Panc1 (cell line): ENCODE measurements at regions not wholly inside any gene's neighbourhood (a gene's known extent, or its start where the extent isn't known, plus 50 kb on each side); places are given as distances from the start of the nearest gene placed in this dataset.

Experiments
- ATAC-seq: fragments of 200-7000 bp; cut with Tn5 transposase; 2 replicates; pipeline ENCODE4 v1.9.1; 2020; ENCODE audit warnings: mild to moderate bottlenecking, moderate library complexity
- BruUV-seq: library from RNA; stranded (reverse); fragments of 400-500 nt; replicated peaks from 2 replicates; lab custom pipeline; 2021; lab: Mats Ljungman, UMichigan
- CTCF ChIA-PET: fragments of 300-600 bp; sonication (Branson Sonifier 250); formaldehyde crosslinking; loops from one replicate; lab custom pipeline; 2022; ENCODE audit warnings: antibody characterized with exemption; lab: Charles Lee
- POLR2A ChIA-PET: fragments of 300-600 bp; sonication (Branson Sonifier 250); formaldehyde crosslinking; loops from one replicate; lab custom pipeline; 2022; ENCODE audit warnings: antibody characterized with exemption; lab: Charles Lee
- DNase-seq: peaks from one replicate; pipeline ENCODE4 v3.0.0-alpha.2; 2010; ENCODE audit warnings: low read depth, low spot score
- H3K27ac ChIP-seq: 2 replicates; pipeline ENCODE4 v1.5.1; 2011; ENCODE audit warnings: mild to moderate bottlenecking, low read length, inconsistent platforms
- H3K27me3 ChIP-seq: fragments of 200-500 bp; sonication (Bioruptor generic); 2 replicates; pipeline ENCODE4 v1.6.0; 2014; ENCODE audit warnings: low read length, inconsistent platforms; ENCODE audit not compliant: control insufficient read depth, insufficient read depth
- H3K36me3 ChIP-seq: fragments of 200-500 bp; sonication (Bioruptor generic); 2 replicates; pipeline ENCODE4 v1.5.1; 2014; ENCODE audit warnings: inconsistent platforms, mild to moderate bottlenecking, low read length, moderate library complexity; ENCODE audit not compliant: control insufficient read depth, insufficient read depth
- H3K4me1 ChIP-seq: 2 replicates; pipeline ENCODE4 v1.5.1; 2011; ENCODE audit warnings: inconsistent platforms, mild to moderate bottlenecking, low read length, moderate library complexity; ENCODE audit not compliant: control insufficient read depth, insufficient read depth
- H3K4me3 ChIP-seq, 2 experiments: 2 replicates each; pipeline ENCODE4 v1.5.1; 2011 to 2012; ENCODE audit warnings: low read depth in 2 of 2, low read length in 2 of 2, mild to moderate bottlenecking in 2 of 2, inconsistent platforms in 1 of 2, moderate library complexity in 1 of 2
- H3K9me3 ChIP-seq: fragments of 200-500 bp; sonication (Bioruptor generic); 2 replicates; pipeline ENCODE4 v1.5.1; 2014; ENCODE audit warnings: low read depth, mild to moderate bottlenecking, inconsistent platforms, low read length, moderate library complexity; ENCODE audit not compliant: control insufficient read depth, insufficient read depth
- POLR2AphosphoS5 ChIP-seq: IDR thresholded peaks from 2 replicates; pipeline ENCODE4 v1.6.1; 2012; ENCODE audit warnings: mild to moderate bottlenecking, low read depth, low read length, moderate library complexity
- SIN3A ChIP-seq: IDR thresholded peaks from 2 replicates; pipeline ENCODE4 v1.6.1; 2012; ENCODE audit warnings: low read depth, mild to moderate bottlenecking, low read length, moderate library complexity, borderline replicate concordance; ENCODE audit not compliant: insufficient read depth
- TCF7L2 ChIP-seq: IDR thresholded peaks from 2 replicates; pipeline ENCODE4 v1.6.1; 2011; ENCODE audit warnings: mild to moderate bottlenecking, low read depth, low read length, inconsistent platforms
- in situ Hi-C: cut with HindIII; loops from 2 replicates; pipeline ENCODE4 v1.10.0; 2016; ENCODE audit warnings: low sequenced_read_pairs, low pct_unique_long_range_greater_than_20kb
- intact Hi-C: fragments of 100-400 bp; cut with micrococcal nuclease; formaldehyde crosslinking; loops from one replicate; pipeline ENCODE4 v1.10.0; 2022; ENCODE audit not compliant: unreplicated experiment
- TF ChIP-seq, protein P1 (sequence below): fragments of 450-650 bp; IDR thresholded peaks from 2 replicates; pipeline ENCODE4 v1.5.1; 2017; ENCODE audit warnings: mild to moderate bottlenecking
- TF ChIP-seq, protein P2 (sequence below), 2 experiments: IDR thresholded peaks; 2 replicates each; pipeline ENCODE4 v1.6.1; 2011 to 2012; ENCODE audit warnings: low read depth in 2 of 2, control low read depth in 1 of 2, low read length in 1 of 2, mild to moderate bottlenecking in 1 of 2, moderate library complexity in 1 of 2; ENCODE audit not compliant: insufficient read depth in 1 of 2

DNA sequence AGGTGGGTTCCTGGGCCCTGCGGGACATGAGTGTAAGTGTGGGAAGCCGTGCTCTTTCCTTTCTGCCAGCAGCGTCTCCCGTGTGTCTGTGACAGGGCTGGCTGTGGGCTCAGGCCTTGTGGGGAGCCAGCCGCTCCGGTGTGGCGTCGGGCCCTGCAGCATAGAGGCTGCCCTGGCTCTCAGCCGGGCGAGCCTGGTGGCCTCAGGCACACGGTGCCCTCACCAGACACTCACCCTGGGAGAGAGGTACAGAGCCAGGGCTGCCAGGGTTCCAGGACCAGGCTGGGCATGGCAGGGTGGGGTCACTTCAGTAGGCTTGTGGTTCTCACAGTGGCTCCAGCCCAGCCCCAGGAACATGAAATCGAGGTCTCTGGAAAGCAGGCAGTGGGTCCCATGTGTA lies 324.8 kb downstream of the TEX29 start:
- no peaks in the 10 kb centered on the region for H3K9me3 ChIP-seq
- ChIA-PET POLR2A (no interaction called here), CTCF (no interaction called here)
- ATAC-seq (no peak), DNase-seq (no peak)
- H3K36me3 ChIP-seq: no peaks in the 10 kb centered on the region
- H3K27me3 ChIP-seq: peaks cover 12% of the 10 kb centered on the region
- no peak overlapping the region for H3K27ac ChIP-seq
- H3K4me1 ChIP-seq: no peaks in the 10 kb centered on the region
- TF ChIP-seq POLR2AphosphoS5: no peak
- no peak for TF ChIP-seq TCF7L2
- no peak for TF ChIP-seq SIN3A
- TF ChIP-seq, protein P1, sequence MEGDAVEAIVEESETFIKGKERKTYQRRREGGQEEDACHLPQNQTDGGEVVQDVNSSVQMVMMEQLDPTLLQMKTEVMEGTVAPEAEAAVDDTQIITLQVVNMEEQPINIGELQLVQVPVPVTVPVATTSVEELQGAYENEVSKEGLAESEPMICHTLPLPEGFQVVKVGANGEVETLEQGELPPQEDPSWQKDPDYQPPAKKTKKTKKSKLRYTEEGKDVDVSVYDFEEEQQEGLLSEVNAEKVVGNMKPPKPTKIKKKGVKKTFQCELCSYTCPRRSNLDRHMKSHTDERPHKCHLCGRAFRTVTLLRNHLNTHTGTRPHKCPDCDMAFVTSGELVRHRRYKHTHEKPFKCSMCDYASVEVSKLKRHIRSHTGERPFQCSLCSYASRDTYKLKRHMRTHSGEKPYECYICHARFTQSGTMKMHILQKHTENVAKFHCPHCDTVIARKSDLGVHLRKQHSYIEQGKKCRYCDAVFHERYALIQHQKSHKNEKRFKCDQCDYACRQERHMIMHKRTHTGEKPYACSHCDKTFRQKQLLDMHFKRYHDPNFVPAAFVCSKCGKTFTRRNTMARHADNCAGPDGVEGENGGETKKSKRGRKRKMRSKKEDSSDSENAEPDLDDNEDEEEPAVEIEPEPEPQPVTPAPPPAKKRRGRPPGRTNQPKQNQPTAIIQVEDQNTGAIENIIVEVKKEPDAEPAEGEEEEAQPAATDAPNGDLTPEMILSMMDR: no peak
- TF ChIP-seq, protein P2, sequence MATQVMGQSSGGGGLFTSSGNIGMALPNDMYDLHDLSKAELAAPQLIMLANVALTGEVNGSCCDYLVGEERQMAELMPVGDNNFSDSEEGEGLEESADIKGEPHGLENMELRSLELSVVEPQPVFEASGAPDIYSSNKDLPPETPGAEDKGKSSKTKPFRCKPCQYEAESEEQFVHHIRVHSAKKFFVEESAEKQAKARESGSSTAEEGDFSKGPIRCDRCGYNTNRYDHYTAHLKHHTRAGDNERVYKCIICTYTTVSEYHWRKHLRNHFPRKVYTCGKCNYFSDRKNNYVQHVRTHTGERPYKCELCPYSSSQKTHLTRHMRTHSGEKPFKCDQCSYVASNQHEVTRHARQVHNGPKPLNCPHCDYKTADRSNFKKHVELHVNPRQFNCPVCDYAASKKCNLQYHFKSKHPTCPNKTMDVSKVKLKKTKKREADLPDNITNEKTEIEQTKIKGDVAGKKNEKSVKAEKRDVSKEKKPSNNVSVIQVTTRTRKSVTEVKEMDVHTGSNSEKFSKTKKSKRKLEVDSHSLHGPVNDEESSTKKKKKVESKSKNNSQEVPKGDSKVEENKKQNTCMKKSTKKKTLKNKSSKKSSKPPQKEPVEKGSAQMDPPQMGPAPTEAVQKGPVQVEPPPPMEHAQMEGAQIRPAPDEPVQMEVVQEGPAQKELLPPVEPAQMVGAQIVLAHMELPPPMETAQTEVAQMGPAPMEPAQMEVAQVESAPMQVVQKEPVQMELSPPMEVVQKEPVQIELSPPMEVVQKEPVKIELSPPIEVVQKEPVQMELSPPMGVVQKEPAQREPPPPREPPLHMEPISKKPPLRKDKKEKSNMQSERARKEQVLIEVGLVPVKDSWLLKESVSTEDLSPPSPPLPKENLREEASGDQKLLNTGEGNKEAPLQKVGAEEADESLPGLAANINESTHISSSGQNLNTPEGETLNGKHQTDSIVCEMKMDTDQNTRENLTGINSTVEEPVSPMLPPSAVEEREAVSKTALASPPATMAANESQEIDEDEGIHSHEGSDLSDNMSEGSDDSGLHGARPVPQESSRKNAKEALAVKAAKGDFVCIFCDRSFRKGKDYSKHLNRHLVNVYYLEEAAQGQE (IDR thresholded peaks at IDR 0.05; ENCODE audit: insufficient read depth in 1 of 2, low read depth in 2 of 2, low read length in 1 of 2): no peak
- H3K4me3 ChIP-seq: no peak overlapping the region
- BruUV-seq: no TSS peak
- in situ Hi-C loops: no loop called here
- intact Hi-C loops: no loop called here

DNA sequence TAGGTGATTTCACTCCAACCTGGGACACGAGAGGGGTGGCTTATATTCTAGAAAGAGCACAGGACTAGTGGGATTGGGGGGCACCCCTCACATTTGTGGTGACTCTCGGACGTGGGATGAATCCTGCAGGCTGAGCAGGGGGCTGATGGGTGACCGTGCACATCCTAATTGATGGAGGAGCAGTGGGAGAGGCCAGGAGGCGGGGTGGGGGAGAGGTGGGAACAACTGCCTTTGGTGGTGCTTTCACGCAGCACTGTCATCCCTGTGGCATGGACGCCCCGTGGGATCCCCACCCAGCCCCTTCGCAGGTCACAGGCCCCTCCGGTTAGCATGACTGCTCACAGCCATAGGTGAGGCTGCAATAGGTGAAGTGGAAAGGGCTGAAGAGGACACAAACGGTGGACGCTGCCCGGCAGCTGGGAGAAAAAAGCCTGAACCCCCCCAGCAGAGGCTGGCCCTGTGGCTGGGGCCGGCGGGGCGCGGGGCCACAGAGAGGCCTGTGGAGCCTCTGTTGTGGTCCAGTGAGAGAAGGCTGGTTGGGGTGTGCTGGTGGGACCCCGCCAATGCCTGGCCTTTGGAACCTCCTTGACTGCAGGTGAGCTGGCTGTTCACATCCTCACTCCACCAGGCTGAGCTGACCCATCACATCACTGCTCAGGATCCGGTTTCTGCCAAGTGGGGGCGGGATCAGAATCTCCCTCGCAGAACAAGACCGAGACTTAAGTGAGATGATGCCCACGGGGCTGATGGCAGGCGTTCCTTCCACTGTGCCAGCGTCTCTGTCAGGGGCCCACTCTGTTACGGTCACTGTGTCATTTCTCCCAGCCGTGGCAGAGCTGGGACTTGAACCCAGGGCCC lies 325.4 kb downstream of the TEX29 start:
- CTCF ChIA-PET: no interaction called here
- no peak overlapping the region for H3K27ac ChIP-seq
- H3K4me1 ChIP-seq: no peaks in the 10 kb centered on the region
- H3K9me3 ChIP-seq: no peaks in the 10 kb centered on the region
- in situ Hi-C loops (no loop called here), intact Hi-C loops (no loop called here)
- BruUV-seq: no TSS peak
- POLR2A ChIA-PET: no interaction called here
- no peak for TF ChIP-seq SIN3A
- TF ChIP-seq, protein P1: no peak
- H3K27me3 ChIP-seq: peaks cover 12% of the 10 kb centered on the region
- no peaks in the 10 kb centered on the region for H3K36me3 ChIP-seq
- DNase-seq: no peak
- H3K4me3 ChIP-seq: no peak overlapping the region
- ATAC-seq: no peak
